ENCODE measurements at regions not wholly inside any gene's neighbourhood (a gene's known extent, or its start where the extent isn't known, plus 50 kb on each side); places are given as distances from the start of the nearest gene placed in this dataset.

- no peak for TF ChIP-seq EP300 (conservative IDR thresholded peaks at IDR 0.05; ENCODE audit: poor library complexity, severe bottlenecking)
- no peak for TF ChIP-seq RAD21 (conservative IDR thresholded peaks at IDR 0.05)
- TF ChIP-seq SMC3 (conservative IDR thresholded peaks at IDR 0.05; ENCODE audit: poor library complexity): no peak
- no peak for TF ChIP-seq REST (IDR thresholded peaks at IDR 0.05; ENCODE audit: borderline replicate concordance)
- no peak for TF ChIP-seq TAF1 (IDR thresholded peaks at IDR 0.05; ENCODE audit: low read depth)
- H4K20me1 ChIP-seq (ENCODE audit: insufficient read depth): no peaks in the 10 kb centered on the region
- H3K9ac ChIP-seq (ENCODE audit: low read length): no peak overlapping the region
- H2AFZ ChIP-seq (ENCODE audit: low read depth, low read length): no peak overlapping the region
- no peaks in the 10 kb centered on the region for H3K36me3 ChIP-seq (ENCODE audit: insufficient read depth, low read length)
- no peak overlapping the region for H3K4me2 ChIP-seq (ENCODE audit: low read length)
- H3K27ac ChIP-seq (ENCODE audit: low read length): no peak overlapping the region
- peaks cover 5% of the 10 kb centered on the region for H3K9me3 ChIP-seq (ENCODE audit: low read length)
- H3K4me3 ChIP-seq (ENCODE audit: low read length): no peak overlapping the region
- H3K79me2 ChIP-seq (replicated peaks; ENCODE audit: insufficient read depth, low read length): no peaks in the 10 kb centered on the region
- no peaks in the 10 kb centered on the region for H3F3A ChIP-seq (ENCODE audit: insufficient read depth, low read length, poor library complexity, severe bottlenecking)
- no peaks in the 10 kb centered on the region for H3K9me2 ChIP-seq (ENCODE audit: insufficient read depth, low read length)
- H3K27me3 ChIP-seq (ENCODE audit: insufficient read depth, low read depth, low read length): no peaks in the 10 kb centered on the region
Observed at GRCh38 chr6:22726966-22727365, 157.6 kb downstream of the HDGFL1 start.

GRCh38 chr6:22727710-22728109 is 158.3 kb downstream of the HDGFL1 start:
- no peaks in the 10 kb centered on the region for H3K27me3 ChIP-seq (ENCODE audit: insufficient read depth, low read depth, low read length)
- no peak overlapping the region for H3K27ac ChIP-seq (ENCODE audit: low read length)
- H2AFZ ChIP-seq (ENCODE audit: low read depth, low read length): no peak overlapping the region
- no peak overlapping the region for H3K9ac ChIP-seq (ENCODE audit: low read length)
- no peak for TF ChIP-seq TAF1 (IDR thresholded peaks at IDR 0.05; ENCODE audit: low read depth)
- H3K9me2 ChIP-seq (ENCODE audit: insufficient read depth, low read length): no peaks in the 10 kb centered on the region
- H3K4me2 ChIP-seq (ENCODE audit: low read length): no peak overlapping the region
- H3F3A ChIP-seq (ENCODE audit: insufficient read depth, low read length, poor library complexity, severe bottlenecking): no peaks in the 10 kb centered on the region
- H3K36me3 ChIP-seq (ENCODE audit: insufficient read depth, low read length): no peaks in the 10 kb centered on the region
- peaks cover 5% of the 10 kb centered on the region for H3K9me3 ChIP-seq (ENCODE audit: low read length)
- no peaks in the 10 kb centered on the region for H4K20me1 ChIP-seq (ENCODE audit: insufficient read depth)
- H3K79me2 ChIP-seq (replicated peaks; ENCODE audit: insufficient read depth, low read length): no peaks in the 10 kb centered on the region
- no peak overlapping the region for H3K4me3 ChIP-seq (ENCODE audit: low read length)

GRCh38 chr6:22732176-22732970 is 163.0 kb downstream of the HDGFL1 start:
- Histone ChIP-seq H3K9me2 (ENCODE audit: insufficient read depth, low read length) (no peaks in the 10 kb centered on the region), H3K4me3 (ENCODE audit: low read length) (no peak overlapping the region), H3K4me2 (ENCODE audit: low read length) (no peak overlapping the region), H3K27me3 (ENCODE audit: insufficient read depth, low read depth, low read length) (no peaks in the 10 kb centered on the region), H3K9ac (ENCODE audit: low read length) (no peak overlapping the region), H3K36me3 (ENCODE audit: insufficient read depth, low read length) (no peaks in the 10 kb centered on the region), H3K27ac (ENCODE audit: low read length) (no peak overlapping the region), H3K79me2 (replicated peaks; ENCODE audit: insufficient read depth, low read length) (no peaks in the 10 kb centered on the region), H3F3A (ENCODE audit: insufficient read depth, low read length, poor library complexity, severe bottlenecking) (no peaks in the 10 kb centered on the region), H4K20me1 (ENCODE audit: insufficient read depth) (no peaks in the 10 kb centered on the region), H2AFZ (ENCODE audit: low read depth, low read length) (no peak overlapping the region), H3K9me3 (ENCODE audit: low read length) (no peaks in the 10 kb centered on the region)
- no peak for TF ChIP-seq REST (IDR thresholded peaks at IDR 0.05; ENCODE audit: borderline replicate concordance)

Data from neural cell (in vitro differentiated cells).